ENCODE measurements at regions not wholly inside any gene's neighbourhood (a gene's known extent, or its start where the extent isn't known, plus 50 kb on each side); places are given as distances from the start of the nearest gene placed in this dataset.

- no peak for DNase-seq
These were observed 222.5 kb downstream of the IRF8 start for GRCh38 chr16:86121374-86122010.

GRCh38 chr16:86122681-86123342, 223.8 kb downstream of the IRF8 start:
- no peak for DNase-seq

GRCh38 chr16:86124321-86124720, 225.4 kb downstream of the IRF8 start:
- no peak for DNase-seq

- DNase-seq: no peak
These were observed 227.9 kb downstream of the IRF8 start for GRCh38 chr16:86126891-86127290.

DNA sequence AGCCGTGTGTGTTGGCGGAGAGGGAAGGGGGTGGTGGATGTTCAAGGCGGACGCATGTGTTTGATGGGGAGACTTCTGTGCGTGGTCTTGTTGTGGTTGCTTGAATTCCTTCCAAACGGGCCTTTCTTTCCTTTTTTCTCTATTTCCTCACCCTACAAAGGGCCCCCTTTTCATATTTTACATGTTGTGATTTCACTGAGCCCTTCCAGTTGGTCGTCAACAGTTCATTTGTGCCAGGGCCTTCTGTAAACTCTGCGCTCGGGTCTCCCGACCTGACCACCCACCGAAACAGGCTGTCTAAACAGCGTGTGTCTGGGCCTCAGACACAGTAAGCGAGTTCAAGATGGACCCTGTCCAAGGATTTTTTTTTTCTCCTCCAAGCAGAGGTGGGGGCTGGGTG, 228.4 kb downstream of the IRF8 start:
- no peak for DNase-seq

DNA sequence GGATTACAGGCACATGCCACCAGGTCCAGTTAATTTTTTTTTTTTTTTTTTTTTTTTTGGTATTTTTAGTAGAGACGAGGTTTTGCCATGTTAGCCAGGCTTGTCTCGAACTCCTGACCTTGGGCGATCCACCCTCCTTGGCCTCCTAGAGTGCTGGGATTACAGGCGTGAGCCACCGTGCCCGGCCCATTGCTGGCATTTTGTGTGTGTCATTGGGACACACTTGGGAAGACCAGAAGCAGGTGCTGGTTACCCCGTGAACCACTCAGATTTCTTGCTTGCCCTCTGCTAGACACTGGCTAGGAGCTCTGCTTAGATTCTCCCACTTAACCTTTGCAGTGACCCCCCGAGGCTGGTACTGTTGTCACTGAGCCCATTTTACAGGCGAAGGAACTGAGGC, 229.3 kb downstream of the IRF8 start:
- DNase-seq: no peak

- no peak for DNase-seq
These were observed 230.6 kb downstream of the IRF8 start for GRCh38 chr16:86129541-86129940.

GRCh38 chr16:86133377-86133776, 234.4 kb downstream of the IRF8 start:
- no peak for DNase-seq

- DNase-seq: no peak
These were observed 234.9 kb downstream of the IRF8 start for GRCh38 chr16:86133847-86134375.

GRCh38 chr16:86134802-86135461, 236.0 kb downstream of the IRF8 start:
- DNase-seq: no peak

- no peak for DNase-seq
These were observed 238.4 kb downstream of the IRF8 start for GRCh38 chr16:86137359-86137758.

DNA sequence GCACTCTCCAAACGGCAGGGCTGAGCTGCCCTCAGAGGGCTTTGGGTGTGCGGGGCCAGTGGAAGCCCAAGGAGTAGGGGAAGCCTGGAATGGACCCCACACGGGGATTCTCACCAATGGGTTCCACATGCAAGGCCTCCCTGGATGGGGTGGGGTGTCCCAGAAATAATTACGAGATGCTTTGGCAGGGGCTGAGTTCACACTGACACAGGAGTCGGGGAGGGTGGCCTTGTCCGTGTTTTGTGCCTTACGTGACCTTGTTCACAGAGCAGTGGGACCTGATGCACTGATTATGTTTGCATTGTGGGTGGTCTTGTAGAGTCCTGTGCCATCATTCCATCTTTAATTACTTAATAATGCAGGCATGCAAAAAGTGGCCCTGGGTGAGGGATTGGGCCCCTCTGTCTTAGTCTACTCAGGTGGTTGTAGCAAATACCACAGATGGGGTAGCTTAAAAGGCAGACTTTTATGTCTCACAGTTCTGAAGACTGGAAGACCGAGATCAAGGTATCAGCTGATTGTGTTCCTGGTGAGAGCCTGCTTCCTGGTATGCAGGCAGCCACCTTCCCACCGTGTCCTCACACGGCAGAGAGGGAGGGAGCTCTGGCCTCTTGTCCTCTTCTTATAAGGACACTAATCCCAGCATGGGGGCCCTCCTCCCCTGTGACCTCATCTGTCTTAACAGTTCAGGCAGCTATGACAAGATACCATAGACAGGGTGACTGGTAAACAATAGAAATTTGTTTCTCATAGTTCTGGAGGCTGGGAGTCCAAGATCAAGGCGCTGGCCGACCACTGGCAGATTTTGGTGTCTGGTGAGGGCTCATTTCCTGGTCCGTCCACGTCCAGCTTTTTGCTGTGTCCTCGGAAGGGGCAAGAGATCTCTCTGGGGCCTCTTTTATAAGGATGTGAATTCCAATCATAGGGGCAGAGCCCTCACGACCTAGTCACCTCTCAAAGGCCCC, 239.4 kb downstream of the IRF8 start:
- no peak for DNase-seq

DNA sequence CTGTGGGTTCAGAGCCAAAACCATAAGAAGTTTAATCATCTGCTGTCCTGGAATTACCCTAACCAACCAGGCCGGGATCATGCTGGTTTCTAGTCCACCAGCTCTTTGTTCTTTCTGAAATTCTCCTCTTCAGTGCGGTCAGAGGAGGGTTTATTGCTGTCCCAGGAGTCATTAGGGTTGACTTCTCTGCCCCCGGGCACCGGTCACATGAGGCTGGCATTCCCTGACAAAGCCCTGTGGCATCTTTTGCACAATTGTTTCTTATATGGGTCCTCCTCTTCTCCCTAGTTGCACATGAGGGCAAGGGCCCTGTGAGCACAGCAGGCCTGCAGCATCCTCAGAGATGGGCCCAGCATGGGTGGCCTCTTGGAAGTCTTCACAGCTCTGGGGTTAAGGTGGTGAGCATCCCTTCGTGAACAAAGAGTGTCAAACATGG, 243.9 kb downstream of the IRF8 start:
- no peak for DNase-seq

DNA sequence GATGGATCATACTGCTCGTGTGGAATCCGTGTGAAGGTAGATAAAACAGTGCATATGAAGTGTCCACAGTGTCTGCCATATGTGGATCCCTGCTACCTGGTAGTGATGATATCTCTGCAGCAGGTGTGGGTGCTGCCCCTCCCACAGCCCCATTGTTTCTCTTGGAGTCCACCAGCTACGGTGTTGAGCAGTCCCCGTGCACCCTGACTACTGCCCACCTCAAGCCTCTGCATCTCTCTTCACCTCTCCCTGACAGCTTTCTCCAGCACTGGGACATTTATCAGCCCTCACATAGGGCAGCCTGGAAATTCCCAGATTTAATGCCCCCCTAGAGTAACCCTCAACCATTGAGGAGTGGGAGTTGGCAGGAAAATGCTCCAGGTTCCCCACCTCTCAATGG, 244.7 kb downstream of the IRF8 start:
- no peak for DNase-seq

DNA sequence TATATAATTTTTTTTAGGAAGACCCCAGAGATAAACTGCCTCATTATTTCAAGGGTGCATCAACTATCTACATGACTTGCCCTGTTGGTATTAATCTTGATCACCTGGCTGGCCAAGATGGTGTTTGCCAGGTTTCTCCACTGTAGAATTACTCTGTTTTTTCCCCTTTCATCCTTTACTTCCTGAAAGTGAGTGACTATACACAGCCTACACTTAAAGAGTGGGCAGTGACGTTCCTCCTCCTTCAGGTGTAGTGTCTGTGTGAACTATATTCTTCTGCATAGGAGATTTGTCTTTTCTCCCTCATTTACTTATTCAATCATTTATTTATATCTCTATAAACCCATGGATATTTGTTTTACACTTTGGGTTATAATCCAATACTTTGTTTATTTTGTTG, 246.7 kb downstream of the IRF8 start:
- no peak for DNase-seq

- no peak for DNase-seq
These were observed 251.8 kb downstream of the IRF8 start for GRCh38 chr16:86150641-86151238.

- DNase-seq: no peak
These were observed 252.4 kb downstream of the IRF8 start for GRCh38 chr16:86151239-86151851.

GRCh38 chr16:86156155-86156554, 257.2 kb downstream of the IRF8 start:
- DNase-seq: no peak

DNA sequence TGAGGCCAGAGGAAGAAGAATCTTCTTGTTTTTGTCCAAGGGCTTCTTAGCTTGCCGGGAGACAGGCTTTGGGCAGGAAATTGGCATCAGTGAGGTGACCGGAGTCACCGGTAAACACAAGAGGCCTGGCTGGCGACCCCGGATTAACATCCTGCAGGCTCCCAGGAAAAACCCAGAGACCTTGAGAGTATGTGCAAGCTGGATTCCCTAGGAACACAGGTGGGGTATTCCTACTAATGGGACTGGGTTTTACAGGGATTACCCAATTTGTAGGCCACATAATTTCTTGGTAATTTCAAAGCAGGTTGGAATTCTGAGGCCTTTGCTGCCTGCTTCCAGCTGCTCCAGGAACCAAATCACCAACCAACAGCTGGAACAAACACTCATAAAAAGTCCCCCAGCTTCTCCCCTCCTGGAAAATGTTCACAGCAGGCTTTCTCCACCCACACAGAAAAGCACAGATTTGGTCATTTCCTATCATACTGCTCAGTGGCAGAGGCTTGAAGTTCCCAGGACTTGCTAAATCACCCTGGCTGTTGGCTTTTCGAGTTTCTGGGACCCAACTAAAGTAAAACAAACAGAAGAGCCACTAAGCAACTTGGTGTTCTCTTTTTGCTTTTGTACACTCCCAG, 258.8 kb downstream of the IRF8 start:
- no peak for DNase-seq

GRCh38 chr16:86158688-86159360, 259.9 kb downstream of the IRF8 start:
- DNase-seq: no peak

GRCh38 chr16:86165479-86165878, 266.5 kb downstream of the IRF8 start:
- DNase-seq: no peak
